AML-193 (cell line): ENCODE measurements at regions not wholly inside any gene's neighbourhood (a gene's known extent, or its start where the extent isn't known, plus 50 kb on each side); places are given as distances from the start of the nearest gene placed in this dataset.
"Not testable (repeated sequence)": the region's sequence is repeated elsewhere in the genome, so short reads cannot be mapped to it uniquely, and the experiment has no call there.

Experiments
- DNase-seq, 2 experiments: peaks; one replicate each; lab custom pipeline; 2025; lab: John Stamatoyannopoulos, UW

- DNase-seq, result no peak
Measured at GRCh38 chr1:81209461-81209860, 591.3 kb upstream of the ADGRL2 start.

- DNase-seq, result peak; percentile 73 to 75
Measured at GRCh38 chr1:81208441-81208840, 592.3 kb upstream of the ADGRL2 start.

DNA sequence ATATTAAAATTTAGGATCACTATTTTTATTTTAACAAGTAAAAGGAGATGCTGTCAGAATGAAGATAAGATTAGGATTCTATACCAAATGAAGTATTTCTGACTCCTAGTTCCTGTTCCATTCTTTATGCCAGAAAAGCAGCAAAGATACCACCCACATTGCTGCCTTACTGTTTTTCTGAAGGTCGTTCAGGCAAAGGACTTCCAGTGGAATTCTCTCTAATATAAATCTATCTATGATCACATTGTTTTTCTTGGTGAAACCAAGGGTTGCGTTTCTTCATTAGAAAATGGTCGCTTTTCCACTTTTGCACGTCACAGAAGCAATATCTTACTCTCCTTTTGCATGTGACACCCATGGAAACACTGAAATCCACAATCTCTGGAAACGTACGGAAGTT, 594.8 kb upstream of the ADGRL2 start:
- DNase-seq, result no peak

- no peak for DNase-seq
Measured at GRCh38 chr1:81201779-81202178, 599.0 kb upstream of the ADGRL2 start.

DNA sequence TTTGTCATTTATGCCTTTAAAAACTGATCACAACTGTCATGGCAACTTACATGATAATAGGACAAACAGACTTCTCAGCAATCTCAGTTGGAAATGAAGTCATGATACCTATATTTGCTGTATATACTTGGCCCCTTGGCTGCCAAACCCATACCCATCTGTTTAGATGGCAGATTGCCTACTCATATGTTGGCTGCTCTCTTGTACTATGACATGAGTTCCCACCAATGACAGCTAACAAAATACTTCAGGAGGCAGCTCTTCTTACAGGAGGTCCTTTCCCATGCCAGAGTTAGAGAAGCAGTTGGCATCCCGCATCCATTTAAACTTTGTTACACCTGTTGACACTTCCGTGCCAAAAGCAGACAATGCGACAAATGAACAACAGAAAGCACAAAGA, 603.1 kb upstream of the ADGRL2 start:
- DNase-seq, result no peak

- DNase-seq, result no peak
Measured at GRCh38 chr1:81192647-81193642, 607.8 kb upstream of the ADGRL2 start.

GRCh38 chr1:81190003-81190402, 610.7 kb upstream of the ADGRL2 start:
- no peak for DNase-seq

DNA sequence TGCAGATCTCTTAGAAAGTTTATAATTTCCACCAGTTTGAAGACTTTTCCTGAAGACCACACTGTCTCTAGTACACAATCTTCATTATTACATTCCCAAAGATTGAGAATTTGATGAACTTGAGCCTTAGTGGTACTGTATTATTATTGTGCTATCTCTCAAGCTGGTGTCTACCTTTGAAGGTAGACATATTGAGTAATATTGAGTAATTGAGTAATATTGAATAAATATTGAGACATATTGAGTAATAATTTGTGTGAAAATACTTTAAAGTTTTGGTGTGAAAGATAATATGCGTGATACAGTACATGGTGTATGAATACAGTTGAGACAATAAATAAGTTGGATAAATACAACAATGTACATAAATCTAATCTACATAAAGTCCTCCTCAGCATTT, 613.1 kb upstream of the ADGRL2 start:
- no peak for DNase-seq

DNA sequence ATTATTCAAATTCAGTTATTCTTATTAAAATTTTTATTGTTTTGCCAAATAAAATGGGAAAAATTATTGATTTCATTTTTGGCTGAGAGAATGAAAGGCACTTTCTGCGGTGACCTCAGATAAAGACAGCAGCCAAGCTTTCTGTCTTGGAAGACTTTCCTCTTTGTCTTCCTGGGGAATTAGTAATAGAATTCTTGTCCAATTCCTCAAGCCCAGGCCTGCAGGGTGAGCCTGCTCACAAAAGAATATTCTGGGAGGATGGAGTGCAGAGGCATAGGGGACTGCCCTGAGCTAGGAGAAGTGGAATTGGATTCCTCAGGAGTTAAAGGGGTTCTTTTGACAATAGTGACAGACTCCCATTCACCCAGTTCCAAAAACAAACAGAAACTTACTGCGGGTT, 614.5 kb upstream of the ADGRL2 start:
- DNase-seq, result no peak

- no peak for DNase-seq
Measured at GRCh38 chr1:81183553-81183952, 617.2 kb upstream of the ADGRL2 start.

- no peak for DNase-seq
Measured at GRCh38 chr1:81183051-81183450, 617.7 kb upstream of the ADGRL2 start.

DNA sequence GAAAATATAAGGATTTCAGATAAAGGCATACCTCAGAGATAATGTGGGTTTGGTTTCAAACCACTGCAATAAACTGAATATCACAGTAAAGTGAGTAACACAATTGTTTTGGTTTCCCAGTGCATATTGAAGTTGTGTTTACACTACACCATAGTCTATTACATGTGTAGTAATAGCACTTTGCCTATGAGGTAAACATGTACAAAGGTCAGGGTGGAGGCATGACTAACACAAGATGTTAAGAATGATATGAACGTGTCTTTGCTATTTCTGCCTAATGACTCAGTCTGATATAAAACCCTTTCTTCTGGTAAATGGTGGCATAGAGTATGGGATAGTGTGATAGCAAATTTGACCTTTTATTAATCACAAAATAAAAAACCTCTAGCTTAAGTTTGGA, 621.5 kb upstream of the ADGRL2 start:
- no peak for DNase-seq

DNA sequence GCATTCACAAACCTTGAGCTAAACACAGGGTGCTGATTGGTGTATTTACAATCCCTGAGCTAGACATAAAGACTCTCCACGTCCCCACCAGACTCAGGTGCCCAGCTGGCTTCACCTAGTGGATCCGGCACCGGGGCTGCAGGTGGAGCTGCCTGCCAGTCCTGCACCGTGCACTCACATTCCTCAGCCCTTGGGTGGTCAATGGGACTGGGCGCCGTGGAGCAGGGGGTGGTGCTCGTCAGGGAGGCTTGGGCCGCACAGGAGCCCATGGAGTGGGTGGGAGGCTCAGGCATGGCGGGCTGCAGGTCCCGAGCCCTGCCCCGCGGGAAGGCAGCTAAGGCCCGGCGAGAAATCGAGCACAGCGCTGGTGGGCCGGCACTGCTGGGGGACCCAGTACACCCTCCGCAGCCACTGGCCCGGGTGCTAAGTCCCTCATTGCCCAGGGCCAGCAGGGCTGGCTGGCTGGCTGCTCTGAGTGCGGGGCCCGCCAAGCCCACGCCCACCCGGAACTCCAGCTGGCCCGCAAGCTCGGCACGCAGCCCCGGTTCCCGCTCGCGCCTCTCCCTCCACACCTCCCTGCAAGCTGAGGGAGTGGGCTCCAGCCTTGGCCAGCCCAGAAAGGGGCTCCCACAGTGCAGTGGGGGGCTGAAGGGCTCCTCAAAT, 622.2 kb upstream of the ADGRL2 start:
- DNase-seq, result not testable (repeated sequence)

GRCh38 chr1:81174811-81175476, 625.8 kb upstream of the ADGRL2 start:
- DNase-seq, result no peak

- DNase-seq, result no peak
Measured at GRCh38 chr1:81174052-81174451, 626.7 kb upstream of the ADGRL2 start.

DNA sequence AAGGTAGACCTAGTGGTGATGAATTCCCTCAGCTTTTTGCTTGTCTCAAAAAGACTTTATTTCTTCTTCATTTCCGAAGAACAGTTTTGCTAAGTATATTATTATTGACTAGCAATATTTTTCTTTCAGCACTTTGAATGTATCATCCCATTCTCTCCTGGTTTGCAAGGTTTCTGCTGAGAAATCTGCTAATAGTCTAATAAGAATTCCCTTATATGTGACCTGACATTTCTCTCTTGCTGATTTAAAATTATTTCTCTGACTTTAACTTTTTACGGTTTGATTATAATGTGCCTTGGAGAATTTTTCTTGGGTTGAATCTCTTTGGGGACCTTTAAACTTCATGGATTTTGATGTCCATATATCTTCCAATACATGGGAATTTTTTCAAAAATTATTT, 628.3 kb upstream of the ADGRL2 start:
- no peak for DNase-seq

GRCh38 chr1:81170721-81171120, 630.0 kb upstream of the ADGRL2 start:
- DNase-seq, result no peak

- DNase-seq, result no peak
Measured at GRCh38 chr1:81165963-81166362, 634.8 kb upstream of the ADGRL2 start.

- no peak for DNase-seq
Measured at GRCh38 chr1:81160696-81161095, 640.0 kb upstream of the ADGRL2 start.

DNA sequence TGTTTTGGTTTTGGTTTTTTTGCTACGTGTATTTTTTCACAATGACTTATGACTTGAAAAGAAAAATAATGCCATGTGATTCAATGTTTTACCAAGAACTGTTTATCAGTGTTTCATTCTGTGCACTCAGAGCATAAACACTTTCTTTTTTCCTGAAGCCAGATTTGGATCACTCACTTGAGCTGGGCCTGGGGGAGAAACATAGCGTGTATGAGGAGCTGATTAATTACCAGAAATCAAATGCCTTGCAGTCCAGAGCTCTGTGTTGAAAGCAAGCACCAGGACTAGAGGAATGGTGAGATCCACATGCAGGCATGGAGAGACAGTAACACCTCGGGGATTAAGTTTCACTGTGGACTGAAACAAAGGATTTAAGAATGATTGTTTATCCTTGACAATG, 642.1 kb upstream of the ADGRL2 start:
- no peak for DNase-seq

DNA sequence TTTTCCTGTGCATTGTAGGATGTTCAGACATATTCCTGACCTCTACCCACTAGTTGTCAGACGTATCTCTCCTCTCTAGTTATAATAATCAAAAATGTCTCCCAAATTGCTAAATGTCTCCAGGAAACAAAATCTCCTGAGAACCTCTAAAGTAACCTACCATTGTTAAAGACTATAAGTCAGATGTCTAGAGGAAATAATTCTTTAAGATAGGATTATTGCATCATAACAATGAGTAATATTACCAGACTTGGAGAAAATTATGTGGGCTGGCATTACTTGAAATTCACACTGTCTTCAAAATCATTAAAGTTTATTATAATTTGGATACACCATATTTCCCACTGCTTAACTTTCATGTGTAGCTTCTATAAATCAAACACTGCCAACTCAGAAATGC, 643.0 kb upstream of the ADGRL2 start:
- DNase-seq, result no peak

DNA sequence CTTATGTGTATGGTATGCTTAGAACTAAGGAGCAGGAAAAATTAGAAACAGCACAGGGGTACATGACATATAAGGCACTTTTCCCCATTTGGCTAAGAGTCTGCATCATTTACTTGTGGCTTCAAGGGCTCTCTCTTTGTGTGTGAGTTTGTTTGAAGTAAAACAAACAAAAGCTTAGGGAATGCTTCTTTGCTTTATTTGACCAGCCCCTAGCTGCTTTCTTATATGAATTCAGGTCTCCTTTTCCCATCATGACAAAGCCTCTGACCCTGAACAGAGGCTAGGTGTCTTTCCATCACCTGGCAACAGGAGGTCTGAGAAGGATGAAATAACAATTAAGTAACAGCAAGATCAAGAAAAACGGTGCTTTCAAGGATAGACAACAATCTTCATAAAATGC, 643.8 kb upstream of the ADGRL2 start:
- no peak for DNase-seq

GRCh38 chr1:81155131-81155530, 645.6 kb upstream of the ADGRL2 start:
- no peak for DNase-seq
